GM23248 (cell line): ENCODE measurements at regions not wholly inside any gene's neighbourhood (a gene's known extent, or its start where the extent isn't known, plus 50 kb on each side); places are given as distances from the start of the nearest gene placed in this dataset.

ENCODE experiments used
- DNase-seq: peaks from one replicate; pipeline ENCODE4 v3.0.0-alpha.2; 2015
- H2AFZ ChIP-seq: fragments of 200-600 bp; sonication (generic); 2 replicates; pipeline ENCODE4 v1.6.1; 2016; ENCODE audit warnings: antibody characterized with exemption
- H3F3A ChIP-seq: fragments of 200-600 bp; sonication (generic); 2 replicates; pipeline ENCODE4 v1.6.1; 2016; ENCODE audit warnings: mild to moderate bottlenecking, antibody characterized with exemption, mixed run types; ENCODE audit not compliant: insufficient read depth
- H3K27ac ChIP-seq: fragments of 200-600 bp; sonication (generic); 2 replicates; pipeline ENCODE4 v1.5.1; 2016; ENCODE audit warnings: mild to moderate bottlenecking
- H3K27me3 ChIP-seq: fragments of 200-600 bp; sonication (generic); replicated peaks from 2 replicates; pipeline ENCODE4 v1.6.1; 2016; ENCODE audit warnings: mild to moderate bottlenecking; ENCODE audit not compliant: insufficient read depth
- H3K36me3 ChIP-seq: fragments of 200-600 bp; sonication (generic); 2 replicates; pipeline ENCODE4 v1.6.1; 2016; ENCODE audit warnings: low read depth, mild to moderate bottlenecking
- H3K4me1 ChIP-seq: fragments of 200-600 bp; sonication (generic); 2 replicates; pipeline ENCODE4 v1.6.1; 2016; ENCODE audit warnings: mild to moderate bottlenecking; ENCODE audit not compliant: insufficient read depth
- H3K4me2 ChIP-seq: fragments of 200-600 bp; sonication (generic); one replicate; pipeline ENCODE4 v1.6.1; 2016; ENCODE audit warnings: mild to moderate bottlenecking; ENCODE audit not compliant: unreplicated experiment
- H3K4me3 ChIP-seq: fragments of 200-600 bp; sonication (generic); 2 replicates; pipeline ENCODE4 v1.5.1; 2016; ENCODE audit warnings: mild to moderate bottlenecking
- H3K79me2 ChIP-seq: fragments of 200-600 bp; sonication (generic); 2 replicates; pipeline ENCODE4 v1.6.1; 2016; ENCODE audit warnings: mild to moderate bottlenecking; ENCODE audit not compliant: insufficient read depth
- H3K9ac ChIP-seq: fragments of 200-600 bp; sonication (generic); 2 replicates; pipeline ENCODE4 v1.6.1; 2016; ENCODE audit warnings: mild to moderate bottlenecking
- H3K9me2 ChIP-seq: fragments of 200-600 bp; sonication (generic); 2 replicates; pipeline ENCODE4 v1.6.1; 2016; ENCODE audit warnings: mixed run types, mild to moderate bottlenecking, moderate library complexity; ENCODE audit not compliant: insufficient read depth
- H3K9me3 ChIP-seq: fragments of 200-600 bp; sonication (generic); one replicate; pipeline ENCODE4 v1.6.1; 2017; ENCODE audit warnings: low read depth
- H4K20me1 ChIP-seq: fragments of 200-600 bp; sonication (generic); 2 replicates; pipeline ENCODE4 v1.6.0; 2016; ENCODE audit not compliant: insufficient read depth
- EZH2 ChIP-seq: fragments of 200-600 bp; sonication (generic); IDR thresholded peaks from 2 replicates; pipeline ENCODE4 v1.6.1; 2018; ENCODE audit warnings: antibody characterized with exemption, mild to moderate bottlenecking; ENCODE audit not compliant: insufficient read depth, poor library complexity, severe bottlenecking
- EZH2phosphoT487 ChIP-seq: fragments of 200-600 bp; sonication (generic); IDR thresholded peaks from 2 replicates; pipeline ENCODE4 v1.6.1; 2018; ENCODE audit warnings: antibody characterized with exemption, moderate library complexity, mild to moderate bottlenecking, low read depth; ENCODE audit not compliant: insufficient read depth
- WGBS, 2 experiments: methylation state at CpG; one replicate each; pipeline ENCODE4 v1.1.6; 2015 to 2017; ENCODE audit warnings: low lambda C conversion rate in 2 of 2, low coverage in 1 of 2; ENCODE audit errors: missing lambda C conversion rate in 2 of 2; 5-methylcytosine and 5-hydroxymethylcytosine counted together
- in situ Hi-C: fragments of 300-500 bp; cut with MboI; formaldehyde crosslinking; loops from 2 replicates; pipeline ENCODE4 v1.15.0; 2020

DNA sequence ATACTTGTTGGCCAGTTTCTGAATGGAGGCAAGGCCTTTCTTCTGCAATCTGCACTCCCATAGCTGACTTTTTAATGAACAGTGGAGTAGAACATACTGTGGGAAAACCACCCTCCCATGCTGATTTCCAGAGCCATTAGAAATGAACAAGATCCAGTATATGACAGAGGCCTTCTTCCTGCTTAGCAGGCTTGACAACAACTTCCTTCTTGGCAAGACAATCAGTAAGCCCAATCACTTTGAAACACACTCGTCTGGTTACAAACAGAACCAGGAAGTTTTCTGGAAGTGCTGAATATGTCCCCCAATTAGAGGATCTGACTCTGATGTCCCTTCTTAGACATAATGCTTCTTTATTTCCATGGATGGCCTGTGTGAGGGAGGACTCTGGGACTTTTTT lies 103.4 kb downstream of the SAMD9 start:
- WGBS, 2 experiments = 15 to 30% methylated on average over 1 of the region's 1 CpG
- Histone ChIP-seq H3F3A (peaks cover 36% of the 10 kb centered on the region), H3K4me1 (peaks cover 44% of the 10 kb centered on the region), H3K27ac (peak overlapping the region; percentile 66; the same call in 1 of the 2 replicates), H3K9me2 (no peaks in the 10 kb centered on the region), H2AFZ (peak overlapping the region; percentile 55; the same call in 1 of the 2 replicates), H3K36me3 (no peaks in the 10 kb centered on the region), H4K20me1 (no peaks in the 10 kb centered on the region), H3K4me3 (no peak overlapping the region), H3K9ac (no peak overlapping the region), H3K27me3 (no peaks in the 10 kb centered on the region), H3K4me2 (peak overlapping the region; percentile 47), H3K9me3 (no peaks in the 10 kb centered on the region), H3K79me2 (no peaks in the 10 kb centered on the region)
- no peak for TF ChIP-seq EZH2
- TF ChIP-seq EZH2phosphoT487 = no peak
- in situ Hi-C loops = no loop called here
- no peak for DNase-seq

GRCh38 chr7:93013446-93014061 lies 104.2 kb downstream of the SAMD9 start:
- no peak for DNase-seq
- Histone ChIP-seq H4K20me1 (no peaks in the 10 kb centered on the region), H3K9me3 (no peaks in the 10 kb centered on the region), H3K27me3 (no peaks in the 10 kb centered on the region), H2AFZ (no peak overlapping the region), H3K9ac (no peak overlapping the region), H3K79me2 (no peaks in the 10 kb centered on the region), H3K9me2 (no peaks in the 10 kb centered on the region), H3K4me3 (no peak overlapping the region), H3F3A (peaks cover 36% of the 10 kb centered on the region), H3K36me3 (no peaks in the 10 kb centered on the region), H3K4me1 (peaks cover 44% of the 10 kb centered on the region), H3K27ac (no peak overlapping the region), H3K4me2 (no peak overlapping the region)
- in situ Hi-C loops = no loop called here
- TF ChIP-seq EZH2phosphoT487 = no peak
- no peak for TF ChIP-seq EZH2
- 96 to 98% methylated on average over 2 of the region's 2 CpGs for WGBS, 2 experiments

- Histone ChIP-seq H3K4me1 (peaks cover 41% of the 10 kb centered on the region), H3K4me3 (peak overlapping the region; percentile 23; the same call in 1 of the 2 replicates), H4K20me1 (no peaks in the 10 kb centered on the region), H3K36me3 (no peaks in the 10 kb centered on the region), H3K27ac (peak overlapping the region; percentile 78), H3K9me3 (no peaks in the 10 kb centered on the region), H3K4me2 (peak overlapping the region; percentile 41), H3F3A (peaks cover 35% of the 10 kb centered on the region), H2AFZ (no peak overlapping the region), H3K9me2 (no peaks in the 10 kb centered on the region), H3K9ac (peak overlapping the region; percentile 44; the same call in 1 of the 2 replicates), H3K27me3 (no peaks in the 10 kb centered on the region), H3K79me2 (no peaks in the 10 kb centered on the region)
- no peak for TF ChIP-seq EZH2phosphoT487
- TF ChIP-seq EZH2 = no peak
- in situ Hi-C loops = no loop called here
- peak; percentile 97 for DNase-seq
- 1 to 2% methylated on average over 7 of the region's 7 CpGs for WGBS, 2 experiments
Measured at GRCh38 chr7:93011351-93012294, 106.2 kb downstream of the SAMD9 start.

DNA sequence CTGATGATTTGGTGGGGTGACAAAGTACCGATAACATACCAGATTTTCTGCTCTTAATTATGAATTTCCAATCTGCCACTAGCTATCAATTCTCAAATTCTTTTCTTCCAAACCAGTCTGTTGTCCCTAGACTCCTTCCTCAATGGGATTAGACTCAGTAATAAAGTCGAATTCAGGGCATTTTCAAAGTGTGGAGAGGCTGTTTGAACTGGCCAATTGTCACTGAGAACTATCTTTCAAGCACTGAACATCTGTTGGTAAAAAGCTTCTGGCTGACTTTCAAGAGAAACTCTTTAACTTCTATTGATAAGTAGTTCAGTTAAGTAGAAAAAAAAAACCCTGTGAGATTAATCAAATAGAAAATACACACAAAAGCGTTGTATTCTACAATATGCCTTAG lies 108.9 kb downstream of the SAMD9 start:
- whole genome bisulfite sequencing, 2 experiments = 41 to 42% methylated on average over 3 of the region's 3 CpGs
- Histone ChIP-seq H3F3A (peaks cover 19% of the 10 kb centered on the region), H3K27ac (no peak overlapping the region), H2AFZ (no peak overlapping the region), H3K9me2 (no peaks in the 10 kb centered on the region), H4K20me1 (no peaks in the 10 kb centered on the region), H3K9ac (no peak overlapping the region), H3K9me3 (no peaks in the 10 kb centered on the region), H3K27me3 (no peaks in the 10 kb centered on the region), H3K4me3 (no peak overlapping the region), H3K4me1 (peaks cover 16% of the 10 kb centered on the region), H3K36me3 (no peaks in the 10 kb centered on the region), H3K4me2 (no peak overlapping the region), H3K79me2 (no peaks in the 10 kb centered on the region)
- TF ChIP-seq EZH2 = no peak
- no peak for TF ChIP-seq EZH2phosphoT487
- in situ Hi-C loops = no loop called here
- no peak for DNase-seq
